Retinal pigment epithelial cell (primary cell): ENCODE measurements at regions not wholly inside any gene's neighbourhood (a gene's known extent, or its start where the extent isn't known, plus 50 kb on each side); places are given as distances from the start of the nearest gene placed in this dataset.

Experiments
- DNase-seq: peaks from one replicate; pipeline ENCODE4 v3.0.0-alpha.2; 2010; ENCODE audit warnings: low read depth
- H3K4me3 ChIP-seq: 2 replicates; pipeline ENCODE4 v1.5.1; 2011; ENCODE audit warnings: mild to moderate bottlenecking, low read length, control low read depth, moderate library complexity
- CTCF ChIP-seq: conservative IDR thresholded peaks from 2 replicates; pipeline ENCODE4 v1.5.1; 2011; ENCODE audit warnings: low read depth, low read length, control low read depth, inconsistent platforms

GRCh38 chr2:144333143-144333555, 186.8 kb downstream of the ZEB2 start:
- no peak for TF ChIP-seq CTCF
- DNase-seq = no peak
- H3K4me3 ChIP-seq = peak overlapping the region; percentile 62

GRCh38 chr2:144332356-144333142, 187.4 kb downstream of the ZEB2 start:
- DNase-seq = peak; percentile 49
- peak overlapping the region; percentile 62 for H3K4me3 ChIP-seq
- no peak for TF ChIP-seq CTCF

GRCh38 chr2:144331674-144332355, 188.1 kb downstream of the ZEB2 start:
- DNase-seq = no peak
- H3K4me3 ChIP-seq = peak overlapping the region; percentile 74
- TF ChIP-seq CTCF = peak; percentile 14

GRCh38 chr2:144330951-144331673, 188.8 kb downstream of the ZEB2 start:
- TF ChIP-seq CTCF = no peak
- H3K4me3 ChIP-seq = peak overlapping the region; percentile 74
- DNase-seq = no peak

GRCh38 chr2:144329472-144329871, 190.4 kb downstream of the ZEB2 start:
- TF ChIP-seq CTCF = no peak
- H3K4me3 ChIP-seq = no peak overlapping the region
- no peak for DNase-seq

- H3K4me3 ChIP-seq = no peak overlapping the region
These were observed 191.0 kb downstream of the ZEB2 start for GRCh38 chr2:144328938-144329337.

More at GRCh38 chr2:144328938-144329337, 191.0 kb downstream of the ZEB2 start:
- TF ChIP-seq CTCF = no peak
- DNase-seq = no peak
